Dendritic cell treated with granulocyte-macrophage colony-stimulating factor and Interleukin-4, amounts not matched to agents 40 ng/mL and 50 ng/mL, for 4 days (primary cell): ENCODE measurements at regions not wholly inside any gene's neighbourhood (a gene's known extent, or its start where the extent isn't known, plus 50 kb on each side); places are given as distances from the start of the nearest gene placed in this dataset.
A peak's percentile ranks its signal among the peaks of the same experiment; 100 is the strongest.
"Not testable (repeated sequence)": the region's sequence is repeated elsewhere in the genome, so short reads cannot be mapped to it uniquely, and the experiment has no call there.

ENCODE experiments used
- H3K27ac Mint-ChIP-seq: one replicate; pipeline ENCODE4 v1.8.0; 2022; ENCODE audit warnings: mild to moderate bottlenecking, mixed read lengths
- H3K27me3 Mint-ChIP-seq: one replicate; pipeline ENCODE4 v1.8.0; 2022; ENCODE audit warnings: mild to moderate bottlenecking, mixed read lengths
- H3K36me3 Mint-ChIP-seq: one replicate; pipeline ENCODE4 v1.8.0; 2022; ENCODE audit warnings: low read depth, mixed read lengths
- H3K4me1 Mint-ChIP-seq: one replicate; pipeline ENCODE4 v1.8.0; 2022; ENCODE audit warnings: low read depth, mixed read lengths
- H3K4me3 Mint-ChIP-seq: one replicate; pipeline ENCODE4 v1.8.0; 2022; ENCODE audit warnings: mild to moderate bottlenecking, moderate library complexity, mixed read lengths
- H3K9me3 Mint-ChIP-seq: one replicate; pipeline ENCODE4 v1.8.0; 2022; ENCODE audit warnings: mixed read lengths
- intact Hi-C: fragments of 100-400 bp; cut with micrococcal nuclease; formaldehyde crosslinking; loops from one replicate; pipeline ENCODE4 v1.15.0; 2022

- H3K27me3 Mint-ChIP-seq, H3K36me3 Mint-ChIP-seq, H3K27ac Mint-ChIP-seq, H3K4me3 Mint-ChIP-seq: not testable (repeated sequence)
- H3K4me1 Mint-ChIP-seq, result peaks cover 20% of the 10 kb centered on the region
- H3K9me3 Mint-ChIP-seq, result peaks cover 13% of the 10 kb centered on the region
- intact Hi-C loops, result loop anchor here (5.0 kb wide), 1 partner anchor 34 kb away; no protein-coding TSS in a partner anchor
These were observed 65.9 kb upstream of the MARCKS start for GRCh38 chr6:113791225-113791624.

DNA sequence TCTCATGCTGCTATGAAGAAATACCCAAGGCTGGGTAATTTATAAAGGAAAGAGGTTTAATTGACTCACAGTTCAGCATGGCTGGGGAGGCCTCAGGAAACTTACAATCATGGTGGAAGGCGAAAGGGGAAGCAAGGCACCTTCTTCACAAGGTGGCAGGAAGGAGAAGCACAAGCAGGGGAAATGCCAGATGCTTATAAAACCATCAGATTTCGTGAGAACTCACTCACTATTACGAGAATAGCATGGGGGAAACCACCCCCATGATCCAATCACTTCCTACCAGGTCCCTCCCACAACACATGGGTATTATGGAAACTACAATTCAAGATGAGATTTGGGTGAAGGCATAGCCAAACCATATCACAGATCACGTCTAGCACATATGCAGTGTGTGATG lies 61.8 kb upstream of the MARCKS start:
- peaks cover 23% of the 10 kb centered on the region for H3K4me1 Mint-ChIP-seq
- peaks cover 13% of the 10 kb centered on the region for H3K9me3 Mint-ChIP-seq
- H3K27ac Mint-ChIP-seq, H3K4me3 Mint-ChIP-seq, H3K36me3 Mint-ChIP-seq, H3K27me3 Mint-ChIP-seq, intact Hi-C loops: not testable (repeated sequence)

- H3K4me1 Mint-ChIP-seq, result peaks cover 23% of the 10 kb centered on the region
- intact Hi-C loops, result no loop called here
- H3K4me3 Mint-ChIP-seq, result no peak overlapping the region
- no peaks in the 10 kb centered on the region for H3K27me3 Mint-ChIP-seq
- H3K27ac Mint-ChIP-seq, result peak overlapping the region; percentile 39
- H3K9me3 Mint-ChIP-seq, result peaks cover 13% of the 10 kb centered on the region
- no peaks in the 10 kb centered on the region for H3K36me3 Mint-ChIP-seq
These were observed 61.1 kb upstream of the MARCKS start for GRCh38 chr6:113796038-113796437.

DNA sequence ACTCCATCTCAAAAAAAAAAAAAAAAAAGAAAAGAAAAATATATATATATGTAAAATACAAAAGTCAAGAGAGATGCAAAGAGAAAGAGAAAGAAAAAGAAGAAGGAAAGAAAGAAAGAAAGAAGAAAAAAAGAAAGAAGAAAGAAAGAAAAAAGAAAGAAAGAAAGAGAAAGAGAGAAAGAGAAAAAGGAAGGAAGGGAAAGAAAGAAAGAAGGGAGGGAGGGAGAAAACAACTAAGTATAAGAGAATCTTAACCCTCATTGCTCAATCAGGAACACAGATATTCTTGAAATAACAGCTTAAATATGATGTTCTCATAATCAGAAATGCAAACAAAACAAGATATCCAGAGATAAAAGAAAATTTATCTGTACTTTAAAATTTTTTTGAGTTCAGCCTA lies 54.4 kb upstream of the MARCKS start:
- intact Hi-C loops, result no loop called here
- H3K9me3 Mint-ChIP-seq, result peaks cover 9% of the 10 kb centered on the region
- no peaks in the 10 kb centered on the region for H3K27me3 Mint-ChIP-seq
- peaks cover 13% of the 10 kb centered on the region for H3K36me3 Mint-ChIP-seq
- no peak overlapping the region for H3K4me3 Mint-ChIP-seq
- H3K27ac Mint-ChIP-seq, result no peak overlapping the region
- H3K4me1 Mint-ChIP-seq, result peaks cover 36% of the 10 kb centered on the region

GRCh38 chr6:113805173-113805790 lies 51.9 kb upstream of the MARCKS start:
- Mint-ChIP-seq H3K4me1 (peaks cover 56% of the 10 kb centered on the region), H3K36me3 (peaks cover 13% of the 10 kb centered on the region), H3K27me3 (no peaks in the 10 kb centered on the region), H3K9me3 (peaks cover 9% of the 10 kb centered on the region), H3K4me3 (no peak overlapping the region), H3K27ac (peak overlapping the region; percentile 55)
- intact Hi-C loops, result loop anchor here (2.0 to 5.0 kb wide), 4 partner anchors 43 to 173 kb away; no protein-coding TSS in a partner anchor

DNA sequence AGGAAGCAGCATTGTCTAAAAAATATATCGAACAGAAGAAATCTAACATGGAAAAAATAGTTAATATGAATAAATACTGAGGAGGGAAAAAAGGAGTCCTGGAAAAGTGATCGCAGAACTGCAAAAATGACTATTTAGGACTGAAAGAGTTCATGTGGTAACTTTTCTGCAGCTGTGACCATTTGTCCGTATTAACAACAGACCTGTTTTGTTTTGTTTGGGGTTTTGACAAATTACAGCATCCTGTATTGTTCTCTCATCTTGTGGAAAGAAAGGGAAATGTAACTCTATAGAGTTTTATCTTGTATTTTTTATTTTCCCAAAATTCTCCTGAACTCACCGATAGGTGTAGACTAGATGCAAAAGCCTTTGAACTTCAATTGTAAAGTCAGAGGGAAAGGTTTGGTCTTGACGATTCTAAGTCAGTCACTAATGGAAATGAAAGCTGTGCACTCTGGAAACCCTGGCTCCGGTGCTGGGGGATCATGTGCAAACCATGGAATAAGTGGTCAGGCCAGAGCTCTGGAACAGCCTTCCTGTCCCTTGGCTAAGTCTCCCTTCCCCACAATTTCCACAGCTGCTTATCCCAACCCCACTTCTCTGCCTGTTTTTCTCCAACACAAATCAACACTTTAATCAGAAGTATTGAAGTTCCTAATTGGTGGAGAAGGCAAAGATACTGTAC lies 51.2 kb upstream of the MARCKS start:
- intact Hi-C loops, result loop anchor here (2.0 to 5.0 kb wide), 4 partner anchors 44 to 174 kb away; no protein-coding TSS in a partner anchor
- Mint-ChIP-seq H3K36me3 (peaks cover 13% of the 10 kb centered on the region), H3K9me3 (peaks cover 9% of the 10 kb centered on the region), H3K27me3 (no peaks in the 10 kb centered on the region), H3K4me1 (peaks cover 56% of the 10 kb centered on the region), H3K27ac (peak overlapping the region; percentile 55), H3K4me3 (no peak overlapping the region)
